Uterus (tissue), 2 donors: ENCODE measurements at regions not wholly inside any gene's neighbourhood (a gene's known extent, or its start where the extent isn't known, plus 50 kb on each side); places are given as distances from the start of the nearest gene placed in this dataset.

Experiments used
- POLR2A ChIP-seq, 2 donors: fragments of 450-650 bp; IDR thresholded peaks; one replicate each; pipeline ENCODE4 v1.6.1; 2016; ENCODE audit warnings: antibody characterized with exemption in 2 of 2, mild to moderate bottlenecking in 1 of 2, moderate library complexity in 1 of 2
- TF ChIP-seq, protein P1 (sequence below), 4 experiments: fragments of 200-600 bp in 2 of 4; fragments of 450-650 bp in 2 of 4; sonication (generic) in 2 of 4; IDR thresholded peaks; one replicate each; pipeline ENCODE4 v1.5.1; 2016 to 2019; ENCODE audit warnings: antibody characterized with exemption in 4 of 4, mild to moderate bottlenecking in 2 of 4, moderate library complexity in 1 of 4

DNA sequence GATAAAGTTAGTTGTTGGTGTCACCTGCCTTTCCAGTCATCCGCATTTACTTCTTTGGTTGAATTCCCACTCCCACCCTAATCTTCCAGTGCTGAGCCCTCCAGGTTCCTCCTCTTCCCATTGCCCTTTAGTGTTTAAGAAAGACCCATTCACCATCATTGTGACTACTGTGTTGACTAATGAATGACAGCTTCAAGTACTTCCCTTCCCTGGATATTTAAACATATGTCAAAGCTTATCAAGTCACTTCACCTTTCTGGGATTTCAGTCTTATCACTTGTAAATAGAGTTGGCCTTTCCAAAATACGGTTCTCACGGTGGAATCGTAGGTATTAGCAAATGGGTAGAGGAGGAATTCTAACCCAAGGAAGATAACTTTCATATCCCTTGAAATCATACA is 201.6 kb upstream of the SVIL start:
- TF ChIP-seq, protein P1, sequence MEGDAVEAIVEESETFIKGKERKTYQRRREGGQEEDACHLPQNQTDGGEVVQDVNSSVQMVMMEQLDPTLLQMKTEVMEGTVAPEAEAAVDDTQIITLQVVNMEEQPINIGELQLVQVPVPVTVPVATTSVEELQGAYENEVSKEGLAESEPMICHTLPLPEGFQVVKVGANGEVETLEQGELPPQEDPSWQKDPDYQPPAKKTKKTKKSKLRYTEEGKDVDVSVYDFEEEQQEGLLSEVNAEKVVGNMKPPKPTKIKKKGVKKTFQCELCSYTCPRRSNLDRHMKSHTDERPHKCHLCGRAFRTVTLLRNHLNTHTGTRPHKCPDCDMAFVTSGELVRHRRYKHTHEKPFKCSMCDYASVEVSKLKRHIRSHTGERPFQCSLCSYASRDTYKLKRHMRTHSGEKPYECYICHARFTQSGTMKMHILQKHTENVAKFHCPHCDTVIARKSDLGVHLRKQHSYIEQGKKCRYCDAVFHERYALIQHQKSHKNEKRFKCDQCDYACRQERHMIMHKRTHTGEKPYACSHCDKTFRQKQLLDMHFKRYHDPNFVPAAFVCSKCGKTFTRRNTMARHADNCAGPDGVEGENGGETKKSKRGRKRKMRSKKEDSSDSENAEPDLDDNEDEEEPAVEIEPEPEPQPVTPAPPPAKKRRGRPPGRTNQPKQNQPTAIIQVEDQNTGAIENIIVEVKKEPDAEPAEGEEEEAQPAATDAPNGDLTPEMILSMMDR (IDR thresholded peaks at IDR 0.05) = no peak
- no peak for TF ChIP-seq POLR2A (IDR thresholded peaks at IDR 0.05)
